Dermis blood vessel endothelial cell (primary cell): ENCODE measurements at regions not wholly inside any gene's neighbourhood (a gene's known extent, or its start where the extent isn't known, plus 50 kb on each side); places are given as distances from the start of the nearest gene placed in this dataset.
A peak's percentile ranks its signal among the peaks of the same experiment; 100 is the strongest.

ENCODE experiments used
- DNase-seq: peaks from one replicate; pipeline ENCODE4 v3.0.0; 2010

- DNase-seq: no peak
Measured at GRCh38 chr2:240209493-240209892, 69.0 kb upstream of the OTOS start.

- DNase-seq: no peak
Measured at GRCh38 chr2:240210198-240210965, 69.9 kb upstream of the OTOS start.

- DNase-seq: no peak
Measured at GRCh38 chr2:240211096-240211495, 70.6 kb upstream of the OTOS start.

- DNase-seq: no peak
Measured at GRCh38 chr2:240211598-240212424, 71.4 kb upstream of the OTOS start.

- DNase-seq: no peak
Measured at GRCh38 chr2:240212425-240213225, 72.2 kb upstream of the OTOS start.

GRCh38 chr2:240213226-240213475 lies 72.7 kb upstream of the OTOS start:
- DNase-seq: no peak

GRCh38 chr2:240213476-240214421 lies 73.3 kb upstream of the OTOS start:
- no peak for DNase-seq

- DNase-seq: no peak
Measured at GRCh38 chr2:240214790-240215675, 74.6 kb upstream of the OTOS start.

GRCh38 chr2:240215676-240216051 lies 75.2 kb upstream of the OTOS start:
- no peak for DNase-seq

GRCh38 chr2:240216167-240216566 lies 75.7 kb upstream of the OTOS start:
- no peak for DNase-seq

- no peak for DNase-seq
Measured at GRCh38 chr2:240217431-240218301, 77.2 kb upstream of the OTOS start.

GRCh38 chr2:240219208-240219890 lies 78.9 kb upstream of the OTOS start:
- no peak for DNase-seq

- no peak for DNase-seq
Measured at GRCh38 chr2:240220371-240220770, 79.9 kb upstream of the OTOS start.

- DNase-seq: no peak
Measured at GRCh38 chr2:240223631-240224030, 83.2 kb upstream of the OTOS start.

GRCh38 chr2:240224676-240225075 lies 84.2 kb upstream of the OTOS start:
- DNase-seq: no peak

- DNase-seq: no peak
Measured at GRCh38 chr2:240225131-240225530, 84.7 kb upstream of the OTOS start.

GRCh38 chr2:240225660-240226475 lies 85.4 kb upstream of the OTOS start:
- peak; percentile 24 for DNase-seq

- DNase-seq: no peak
Measured at GRCh38 chr2:240226672-240227537, 86.4 kb upstream of the OTOS start.
